HepG2 (cell line): ENCODE measurements at regions not wholly inside any gene's neighbourhood (a gene's known extent, or its start where the extent isn't known, plus 50 kb on each side); places are given as distances from the start of the nearest gene placed in this dataset.

Experiments used
- ATAC-seq: fragments of 200-7000 bp; cut with Tn5 transposase; 3 replicates; pipeline ENCODE4 v1.9.1; 2020; ENCODE audit warnings: mild to moderate bottlenecking, moderate library complexity
- BruUV-seq: library from RNA; stranded (reverse); fragments of 400-500 nt; replicated peaks from 2 replicates; lab custom pipeline; 2021; lab: Mats Ljungman, UMichigan
- CTCF ChIA-PET: fragments of 300-600 bp; formaldehyde crosslinking; extraction: SDS; loops from one replicate; lab custom pipeline; 2021; ENCODE audit warnings: low total read pairs, inconsistent platforms, low intra/inter-chr PET ratio; lab: Yijun Ruan, JAX
- POLR2A ChIA-PET: fragments of 350-600 bp; sonication (Branson Sonifier 250); formaldehyde crosslinking; loops from one replicate; lab custom pipeline; 2020; ENCODE audit warnings: antibody characterized with exemption, inconsistent platforms; lab: Yijun Ruan, JAX
- DNase-seq: peaks from one replicate; pipeline ENCODE4 v3.0.0-alpha.2; 2015; ENCODE audit warnings: low spot score
- FAIRE-seq: peaks from 3 replicates; lab custom pipeline; 2011; peaks lifted over from hg19 to GRCh38; lab: Jason Lieb, UNC
- H2AFZ ChIP-seq: one replicate; pipeline ENCODE4 v1.6.1; 2011; ENCODE audit warnings: low read length, inconsistent platforms
- H3K27ac ChIP-seq: fragments of 300-600 bp; 3 replicates; pipeline ENCODE4 v1.8.0; 2011; ENCODE audit warnings: mixed run types, mild to moderate bottlenecking, mixed read lengths, low read length, inconsistent platforms; ENCODE audit not compliant: insufficient read depth; ENCODE audit errors: extremely low read length
- H3K27me3 ChIP-seq, 2 experiments: fragments of 200-600 bp in 1 of 2; 2 replicates in 1 of 2; 3 replicates in 1 of 2; pipeline versions ENCODE4 v1.6.0 to v1.8.0; 2011; ENCODE audit warnings: low read length in 2 of 2, mild to moderate bottlenecking in 2 of 2, moderate library complexity in 2 of 2, inconsistent platforms in 1 of 2; ENCODE audit not compliant: insufficient read depth in 2 of 2, control insufficient read depth in 1 of 2
- H3K36me3 ChIP-seq, 2 experiments: fragments of 200-600 bp in 1 of 2; replicated peaks in 1 of 2; 2 replicates in 1 of 2; 3 replicates in 1 of 2; pipeline versions ENCODE4 v1.5.1 to v1.8.0; 2011; ENCODE audit warnings: low read length in 2 of 2, inconsistent platforms in 1 of 2; ENCODE audit not compliant: insufficient read depth in 2 of 2, control insufficient read depth in 1 of 2
- H3K4me1 ChIP-seq: 2 replicates; pipeline ENCODE4 v1.5.1; 2012; ENCODE audit warnings: low read length, inconsistent platforms; ENCODE audit not compliant: insufficient read depth
- H3K4me2 ChIP-seq: 2 replicates; pipeline ENCODE4 v1.6.0; 2011; ENCODE audit warnings: low read depth, low read length, inconsistent platforms
- H3K4me3 ChIP-seq, 3 experiments: fragments of 200-600 bp in 1 of 3; sonication (generic), shearing (Covaris generic) in 1 of 3; replicated peaks in 1 of 3; 2 replicates each; pipeline ENCODE4 v1.5.1; 2011 to 2016; ENCODE audit warnings: low read length in 3 of 3, inconsistent platforms in 2 of 3, low read depth in 2 of 3, mild to moderate bottlenecking in 2 of 3, control low read depth in 1 of 3, mixed read lengths in 1 of 3; ENCODE audit not compliant: insufficient read depth in 1 of 3
- H3K79me2 ChIP-seq: one replicate; pipeline ENCODE4 v1.6.1; 2011; ENCODE audit warnings: low read length, inconsistent platforms; ENCODE audit not compliant: insufficient read depth
- H3K9ac ChIP-seq: 2 replicates; pipeline ENCODE4 v1.6.0; 2011; ENCODE audit warnings: mild to moderate bottlenecking, low read depth, low read length, inconsistent platforms; ENCODE audit not compliant: insufficient read depth
- H3K9me3 ChIP-seq: 2 replicates; pipeline ENCODE4 v1.5.1; 2012; ENCODE audit warnings: mild to moderate bottlenecking, low read length
- H4K20me1 ChIP-seq: 2 replicates; pipeline ENCODE4 v1.6.0; 2011; ENCODE audit warnings: inconsistent platforms, mild to moderate bottlenecking, low read length, moderate library complexity; ENCODE audit not compliant: insufficient read depth
- ATF7 ChIP-seq, 2 experiments: fragments of 450-650 bp in 1 of 2; sonication (generic) in 1 of 2; formaldehyde crosslinking in 1 of 2; IDR thresholded peaks; 2 replicates each; pipeline versions ENCODE4 v1.4.0 to v1.6.1; 2016 to 2020; ENCODE audit warnings: antibody characterized with exemption in 1 of 2, mild to moderate bottlenecking in 1 of 2, missing genetic modification reagents in 1 of 2
- GLI4 ChIP-seq: sonication (generic); formaldehyde crosslinking; IDR thresholded peaks from 2 replicates; pipeline ENCODE4 v1.5.1; 2020; ENCODE audit warnings: missing genetic modification reagents, mild to moderate bottlenecking, moderate library complexity, borderline replicate concordance
- HOXA5 ChIP-seq: sonication (generic); formaldehyde crosslinking; IDR thresholded peaks from 2 replicates; pipeline ENCODE4 v1.4.0; 2020; ENCODE audit warnings: missing genetic modification reagents
- ZNF567 ChIP-seq: sonication (generic); formaldehyde crosslinking; IDR thresholded peaks from 2 replicates; pipeline ENCODE4 v1.8.1; 2023; ENCODE audit warnings: mild to moderate bottlenecking, missing genetic modification reagents, borderline replicate concordance
- ZNF572 ChIP-seq: sonication (generic); formaldehyde crosslinking; IDR thresholded peaks from 2 replicates; pipeline ENCODE4 v1.5.1; 2020; ENCODE audit warnings: mild to moderate bottlenecking, missing genetic modification reagents
- WGBS: methylation state at CpG from one replicate; pipeline ENCODE4 v1.1.6; 2017; ENCODE audit warnings: low lambda C conversion rate; 5-methylcytosine and 5-hydroxymethylcytosine counted together
- in situ Hi-C: cut with HindIII; loops from 2 replicates; pipeline ENCODE4 v1.10.0; 2017; ENCODE audit warnings: low pct_unique_long_range_greater_than_20kb; ENCODE audit not compliant: extremely low pct_ligation_motif_present
- intact Hi-C: fragments of 100-400 bp; cut with micrococcal nuclease; formaldehyde crosslinking; loops from one replicate; pipeline ENCODE4 v1.10.0; 2022; ENCODE audit not compliant: unreplicated experiment
- TF ChIP-seq, protein P1 (sequence below): sonication (generic); formaldehyde crosslinking; IDR thresholded peaks from 2 replicates; pipeline ENCODE4 v1.4.0; 2020; ENCODE audit warnings: mild to moderate bottlenecking, missing genetic modification reagents

GRCh38 chr3:158005391-158006100 lies 100.7 kb downstream of the SHOX2 start:
- FAIRE-seq (no peak), ATAC-seq (no peak), DNase-seq (no peak)
- Histone ChIP-seq H3K9me3 (peaks cover 5% of the 10 kb centered on the region; the same call in 1 of the 2 replicates), H3K4me1 (no peaks in the 10 kb centered on the region), H2AFZ (no peak overlapping the region), H3K36me3 (no peaks in the 10 kb centered on the region), H3K4me2 (no peak overlapping the region), H3K27me3 (no peaks in the 10 kb centered on the region), H3K79me2 (no peaks in the 10 kb centered on the region), H4K20me1 (no peaks in the 10 kb centered on the region), H3K27ac (no peak overlapping the region), H3K9ac (no peak overlapping the region), H3K4me3 (no peak overlapping the region)
- ChIA-PET POLR2A (no interaction called here), CTCF (no interaction called here)
- intact Hi-C loops (no loop called here), in situ Hi-C loops (no loop called here)
- TF ChIP-seq ZNF572 (CRISPR knock-in tag) (no peak), ZNF567 (CRISPR knock-in tag) (no peak), GLI4 (CRISPR knock-in tag) (no peak)
- WGBS, result 6% methylated on average over 8 of the region's 10 CpGs
- BruUV-seq, result no TSS peak

DNA sequence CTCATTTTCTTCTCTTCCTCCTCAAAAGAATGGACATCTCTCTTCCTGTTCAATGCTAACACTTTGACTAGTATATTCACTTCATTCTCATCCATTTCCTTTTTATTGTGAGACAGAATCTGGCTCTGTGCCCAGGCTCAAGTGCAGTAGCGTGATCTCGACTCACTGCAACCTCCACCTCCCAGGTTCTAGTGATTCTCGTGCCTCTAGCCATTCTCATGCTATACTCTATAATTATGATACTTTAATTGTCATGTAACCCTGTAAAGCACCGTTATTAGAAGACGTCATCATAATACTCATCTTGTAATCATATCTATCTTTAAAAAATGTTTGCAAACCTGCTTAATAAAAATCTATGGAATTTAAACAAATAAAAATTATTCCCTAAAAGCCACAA lies 107.0 kb downstream of the SHOX2 start:
- H3K9ac ChIP-seq, result no peak overlapping the region
- H3K4me2 ChIP-seq, result no peak overlapping the region
- CTCF ChIA-PET, result no interaction called here
- ATAC-seq (no peak), FAIRE-seq (no peak), DNase-seq (no peak)
- no peaks in the 10 kb centered on the region for H3K4me1 ChIP-seq
- WGBS, result under 1% methylated on average over 5 of the region's 5 CpGs
- no peaks in the 10 kb centered on the region for H4K20me1 ChIP-seq
- no peaks in the 10 kb centered on the region for H3K9me3 ChIP-seq
- no peak overlapping the region for H3K4me3 ChIP-seq
- H3K36me3 ChIP-seq, result no peaks in the 10 kb centered on the region
- POLR2A ChIA-PET, result no interaction called here
- BruUV-seq, result no TSS peak
- in situ Hi-C loops (no loop called here), intact Hi-C loops (no loop called here)
- no peak overlapping the region for H3K27ac ChIP-seq
- no peaks in the 10 kb centered on the region for H3K79me2 ChIP-seq
- TF ChIP-seq, protein P1, sequence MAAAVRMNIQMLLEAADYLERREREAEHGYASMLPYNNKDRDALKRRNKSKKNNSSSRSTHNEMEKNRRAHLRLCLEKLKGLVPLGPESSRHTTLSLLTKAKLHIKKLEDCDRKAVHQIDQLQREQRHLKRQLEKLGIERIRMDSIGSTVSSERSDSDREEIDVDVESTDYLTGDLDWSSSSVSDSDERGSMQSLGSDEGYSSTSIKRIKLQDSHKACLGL, result no peak
- no peak for TF ChIP-seq HOXA5 (CRISPR knock-in tag)
- TF ChIP-seq ATF7 (IDR thresholded peaks at IDR 0.05), result peak; percentile 69
- no peak for TF ChIP-seq ATF7 (CRISPR knock-in tag; IDR thresholded peaks at IDR 0.05)
- H3K27me3 ChIP-seq, result no peaks in the 10 kb centered on the region
- H2AFZ ChIP-seq, result no peak overlapping the region
